ENCODE measurements at regions not wholly inside any gene's neighbourhood (a gene's known extent, or its start where the extent isn't known, plus 50 kb on each side); places are given as distances from the start of the nearest gene placed in this dataset.

DNA sequence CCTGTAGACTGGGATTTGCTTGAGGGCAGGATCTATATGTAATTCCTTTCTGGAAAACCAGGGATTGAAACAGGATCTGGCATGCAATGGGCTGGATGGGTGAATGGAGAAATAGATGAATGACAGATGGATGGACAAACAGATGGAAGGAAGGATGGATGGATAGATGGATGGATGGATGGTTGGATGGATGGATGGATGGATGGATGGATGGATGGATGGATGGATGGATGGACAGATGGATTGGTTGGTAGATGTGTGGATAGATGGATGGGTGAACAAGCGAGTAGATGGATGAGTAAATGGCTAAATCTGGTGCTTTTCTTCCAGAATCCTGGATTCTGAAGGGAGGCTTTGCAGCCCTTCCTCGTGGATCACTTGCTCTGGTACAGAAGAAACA, 162.5 kb upstream of the SMIM23 start:
- Histone ChIP-seq H3K27ac (no peak overlapping the region), H3K27me3 (ENCODE audit: insufficient read depth in 3 of 3, low read length in 2 of 3) (peaks cover 0 to 7% (median 4%) of the 10 kb centered on the region in 3 donors), H3K36me3 (ENCODE audit: insufficient read depth in 1 of 2, low read depth in 1 of 2) (no peaks in the 10 kb centered on the region), H3K4me3 (no peak overlapping the region), H3K9me3 (no peaks in the 10 kb centered on the region), H3K4me1 (no peaks in the 10 kb centered on the region)
- intact Hi-C loops (cut with DNase I): loop anchor here in 1 of 2 donors (10.0 kb wide), 1 partner anchor 222 kb away; no protein-coding TSS in a partner anchor
- TF ChIP-seq, protein P1, sequence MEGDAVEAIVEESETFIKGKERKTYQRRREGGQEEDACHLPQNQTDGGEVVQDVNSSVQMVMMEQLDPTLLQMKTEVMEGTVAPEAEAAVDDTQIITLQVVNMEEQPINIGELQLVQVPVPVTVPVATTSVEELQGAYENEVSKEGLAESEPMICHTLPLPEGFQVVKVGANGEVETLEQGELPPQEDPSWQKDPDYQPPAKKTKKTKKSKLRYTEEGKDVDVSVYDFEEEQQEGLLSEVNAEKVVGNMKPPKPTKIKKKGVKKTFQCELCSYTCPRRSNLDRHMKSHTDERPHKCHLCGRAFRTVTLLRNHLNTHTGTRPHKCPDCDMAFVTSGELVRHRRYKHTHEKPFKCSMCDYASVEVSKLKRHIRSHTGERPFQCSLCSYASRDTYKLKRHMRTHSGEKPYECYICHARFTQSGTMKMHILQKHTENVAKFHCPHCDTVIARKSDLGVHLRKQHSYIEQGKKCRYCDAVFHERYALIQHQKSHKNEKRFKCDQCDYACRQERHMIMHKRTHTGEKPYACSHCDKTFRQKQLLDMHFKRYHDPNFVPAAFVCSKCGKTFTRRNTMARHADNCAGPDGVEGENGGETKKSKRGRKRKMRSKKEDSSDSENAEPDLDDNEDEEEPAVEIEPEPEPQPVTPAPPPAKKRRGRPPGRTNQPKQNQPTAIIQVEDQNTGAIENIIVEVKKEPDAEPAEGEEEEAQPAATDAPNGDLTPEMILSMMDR (IDR thresholded peaks at IDR 0.05): no peak
- no peak for ATAC-seq
- no peak for DNase-seq
- 85 to 92% (median 88%) methylated on average over 2 of the region's 2 CpGs for WGBS, 3 donors

DNA sequence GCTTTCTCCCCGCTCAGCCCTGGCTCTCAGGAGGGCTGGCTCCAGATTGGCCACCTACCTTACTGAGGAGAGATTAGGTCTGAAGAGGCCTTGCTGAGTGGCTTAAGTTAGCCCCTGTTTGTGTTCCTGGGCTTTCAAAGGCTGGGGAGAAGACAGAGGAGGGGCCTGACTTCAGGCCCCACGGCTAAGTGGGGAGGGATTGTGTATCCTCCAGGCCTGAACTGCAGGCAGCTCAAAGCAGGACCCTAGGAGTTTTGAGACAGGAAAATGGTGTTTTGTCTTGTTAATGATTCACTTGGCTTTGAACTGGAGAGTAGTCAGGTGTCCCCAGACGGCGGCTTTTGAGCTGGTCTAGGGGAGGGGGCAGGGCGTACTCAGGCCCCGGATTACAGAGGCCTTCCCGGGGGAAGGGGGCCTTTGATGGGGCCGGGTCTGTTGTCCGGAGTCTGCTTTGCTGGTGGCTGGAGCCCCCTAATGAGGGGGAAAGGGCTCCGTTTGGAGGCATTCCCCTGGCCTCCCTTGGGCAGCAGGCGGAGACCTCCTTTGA, 162.0 kb upstream of the SMIM23 start:
- Histone ChIP-seq H3K4me1 (no peaks in the 10 kb centered on the region), H3K27ac (no peak overlapping the region), H3K27me3 (ENCODE audit: insufficient read depth in 3 of 3, low read length in 2 of 3) (peaks cover 0 to 13% (median 4%) of the 10 kb centered on the region in 3 donors), H3K36me3 (ENCODE audit: insufficient read depth in 1 of 2, low read depth in 1 of 2) (no peaks in the 10 kb centered on the region), H3K4me3 (no peak overlapping the region), H3K9me3 (no peaks in the 10 kb centered on the region)
- 66 to 71% (median 69%) methylated on average over 11 of the region's 11 CpGs for WGBS, 3 donors
- intact Hi-C loops (cut with DNase I): loop anchor here in 1 of 2 donors (10.0 kb wide), 1 partner anchor 221 kb away; no protein-coding TSS in a partner anchor
- TF ChIP-seq, protein P1 (IDR thresholded peaks at IDR 0.05): no peak
- no peak for ATAC-seq
- no peak for DNase-seq

GRCh38 chr5:171624396-171624795, 161.2 kb upstream of the SMIM23 start:
- Histone ChIP-seq H3K27me3 (ENCODE audit: insufficient read depth in 3 of 3, low read length in 2 of 3) (peaks cover 0 to 20% (median 4%) of the 10 kb centered on the region in 3 donors), H3K36me3 (ENCODE audit: insufficient read depth in 1 of 2, low read depth in 1 of 2) (no peaks in the 10 kb centered on the region), H3K9me3 (no peaks in the 10 kb centered on the region), H3K4me1 (no peaks in the 10 kb centered on the region), H3K27ac (no peak overlapping the region), H3K4me3 (no peak overlapping the region)
- intact Hi-C loops (cut with DNase I): loop anchor here in 1 of 2 donors (10.0 kb wide), 1 partner anchor 220 kb away; no protein-coding TSS in a partner anchor
- TF ChIP-seq, protein P1 (IDR thresholded peaks at IDR 0.05): no peak
- DNase-seq (no peak), ATAC-seq (no peak)
- WGBS, 3 donors: 68 to 74% (median 73%) methylated on average over 5 of the region's 5 CpGs

DNA sequence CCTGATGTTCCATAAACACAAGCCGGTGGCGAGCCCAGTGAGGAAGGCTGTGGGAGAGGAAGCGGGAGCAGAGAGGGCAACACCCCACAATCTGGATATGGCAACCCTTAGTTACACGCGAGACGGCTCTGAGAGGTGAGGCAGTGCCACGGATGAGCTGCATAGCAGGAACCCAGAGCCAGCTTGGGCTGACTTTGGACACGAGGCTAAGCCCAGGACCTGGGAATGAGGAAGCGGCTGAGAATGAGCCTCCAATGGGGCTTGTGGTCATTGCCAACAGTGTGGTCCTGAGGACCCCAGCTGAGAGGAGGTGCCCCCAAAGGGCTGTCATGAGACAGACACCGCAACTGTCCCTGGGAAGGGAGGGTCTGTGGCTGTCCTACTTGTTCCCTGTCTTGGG, 160.0 kb upstream of the SMIM23 start:
- DNase-seq: no peak
- peaks cover 0 to 33% (median 4%) of the 10 kb centered on the region in 3 donors for H3K27me3 ChIP-seq (ENCODE audit: insufficient read depth in 3 of 3, low read length in 2 of 3)
- no peak for ATAC-seq
- H3K9me3 ChIP-seq: no peaks in the 10 kb centered on the region
- H3K4me1 ChIP-seq: peaks cover 5% of the 10 kb centered on the region
- H3K36me3 ChIP-seq (ENCODE audit: insufficient read depth in 1 of 2, low read depth in 1 of 2): no peaks in the 10 kb centered on the region
- intact Hi-C loops (cut with DNase I): loop anchor here in 1 of 2 donors (10.0 kb wide), 1 partner anchor 219 kb away; no protein-coding TSS in a partner anchor
- TF ChIP-seq, protein P1 (IDR thresholded peaks at IDR 0.05): no peak
- no peak overlapping the region for H3K27ac ChIP-seq
- WGBS, 3 donors: 72 to 83% (median 80%) methylated on average over 10 of the region's 10 CpGs
- no peak overlapping the region for H3K4me3 ChIP-seq
